ENCODE measurements at regions not wholly inside any gene's neighbourhood (a gene's known extent, or its start where the extent isn't known, plus 50 kb on each side); places are given as distances from the start of the nearest gene placed in this dataset.

GRCh38 chr5:175788155-175788787 is 83.1 kb upstream of the CPLX2 start:
- peaks cover 11% of the 10 kb centered on the region for H3K27me3 Mint-ChIP-seq (ENCODE audit: insufficient read depth, unreplicated experiment)

DNA sequence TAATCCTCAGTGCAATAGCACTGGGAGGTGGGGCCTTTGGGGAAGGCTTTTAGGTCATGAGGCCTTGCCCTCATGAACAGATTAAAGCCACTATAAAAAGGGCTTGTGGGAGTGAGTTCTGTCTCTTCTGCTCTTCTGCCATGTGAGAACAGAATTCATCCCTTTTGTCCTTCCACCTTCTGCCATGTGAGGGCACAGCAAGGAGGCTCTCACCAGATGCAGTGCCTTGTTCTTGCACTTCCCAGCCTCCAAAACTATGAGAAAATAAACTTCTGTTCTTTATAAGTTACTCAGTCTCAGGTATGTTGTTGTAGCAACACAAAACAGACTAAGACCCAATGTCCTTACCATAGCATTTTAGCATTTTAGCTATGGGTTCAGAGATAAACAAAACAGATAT is 81.7 kb upstream of the CPLX2 start:
- BruUV-seq (replicated peaks): no TSS peak
- DNase-seq: no peak
- no peak overlapping the region for H3K4me3 ChIP-seq (ENCODE audit: low read depth, low read length)
- intact Hi-C loops (cut with micrococcal nuclease; ENCODE audit: unreplicated experiment): no loop called here
- Mint-ChIP-seq H3K27me3 (ENCODE audit: insufficient read depth, unreplicated experiment) (peaks cover 11% of the 10 kb centered on the region), H3K9me3 (ENCODE audit: unreplicated experiment) (no peaks in the 10 kb centered on the region), H3K36me3 (ENCODE audit: insufficient read depth, unreplicated experiment) (no peaks in the 10 kb centered on the region), H3K4me1 (ENCODE audit: low read depth, unreplicated experiment) (no peaks in the 10 kb centered on the region), H3K4me3 (ENCODE audit: unreplicated experiment) (no peak overlapping the region), H3K27ac (ENCODE audit: unreplicated experiment) (no peak overlapping the region)
- H3K36me3 ChIP-seq (ENCODE audit: control insufficient read depth, insufficient read depth, low read length): no peaks in the 10 kb centered on the region
- no peaks in the 10 kb centered on the region for H3K4me1 ChIP-seq
- ChIA-PET CTCF (no interaction called here), POLR2A (no interaction called here)
- H3K27me3 ChIP-seq (replicated peaks; ENCODE audit: control insufficient read depth, insufficient read depth, low read length): no peaks in the 10 kb centered on the region
- H3K9me3 ChIP-seq: no peaks in the 10 kb centered on the region
- TF ChIP-seq, protein P1, sequence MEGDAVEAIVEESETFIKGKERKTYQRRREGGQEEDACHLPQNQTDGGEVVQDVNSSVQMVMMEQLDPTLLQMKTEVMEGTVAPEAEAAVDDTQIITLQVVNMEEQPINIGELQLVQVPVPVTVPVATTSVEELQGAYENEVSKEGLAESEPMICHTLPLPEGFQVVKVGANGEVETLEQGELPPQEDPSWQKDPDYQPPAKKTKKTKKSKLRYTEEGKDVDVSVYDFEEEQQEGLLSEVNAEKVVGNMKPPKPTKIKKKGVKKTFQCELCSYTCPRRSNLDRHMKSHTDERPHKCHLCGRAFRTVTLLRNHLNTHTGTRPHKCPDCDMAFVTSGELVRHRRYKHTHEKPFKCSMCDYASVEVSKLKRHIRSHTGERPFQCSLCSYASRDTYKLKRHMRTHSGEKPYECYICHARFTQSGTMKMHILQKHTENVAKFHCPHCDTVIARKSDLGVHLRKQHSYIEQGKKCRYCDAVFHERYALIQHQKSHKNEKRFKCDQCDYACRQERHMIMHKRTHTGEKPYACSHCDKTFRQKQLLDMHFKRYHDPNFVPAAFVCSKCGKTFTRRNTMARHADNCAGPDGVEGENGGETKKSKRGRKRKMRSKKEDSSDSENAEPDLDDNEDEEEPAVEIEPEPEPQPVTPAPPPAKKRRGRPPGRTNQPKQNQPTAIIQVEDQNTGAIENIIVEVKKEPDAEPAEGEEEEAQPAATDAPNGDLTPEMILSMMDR (IDR thresholded peaks at IDR 0.05; ENCODE audit: insufficient read depth in 1 of 2, low read depth in 1 of 2, low read length in 1 of 2, severe bottlenecking in 1 of 2, unreplicated experiment in 1 of 2): no peak

More at GRCh38 chr5:175788155-175788787, 83.1 kb upstream of the CPLX2 start:
- TF ChIP-seq, protein P1 (IDR thresholded peaks at IDR 0.05; ENCODE audit: insufficient read depth in 1 of 2, low read depth in 1 of 2, low read length in 1 of 2, severe bottlenecking in 1 of 2, unreplicated experiment in 1 of 2): no peak
- Histone ChIP-seq H3K4me3 (ENCODE audit: low read depth, low read length) (no peak overlapping the region), H3K9me3 (no peaks in the 10 kb centered on the region), H3K4me1 (no peaks in the 10 kb centered on the region), H3K27me3 (replicated peaks; ENCODE audit: control insufficient read depth, insufficient read depth, low read length) (no peaks in the 10 kb centered on the region), H3K36me3 (ENCODE audit: control insufficient read depth, insufficient read depth, low read length) (no peaks in the 10 kb centered on the region)
- no peak for DNase-seq
- CTCF ChIA-PET: interaction anchor here (1.5 kb wide), 1 partner anchor 58 kb away, joined by 5 read pairs; no protein-coding TSS in a partner anchor
- no peaks in the 10 kb centered on the region for H3K4me1 Mint-ChIP-seq (ENCODE audit: low read depth, unreplicated experiment)
- H3K36me3 Mint-ChIP-seq (ENCODE audit: insufficient read depth, unreplicated experiment): no peaks in the 10 kb centered on the region
- H3K4me3 Mint-ChIP-seq (ENCODE audit: unreplicated experiment): no peak overlapping the region
- H3K27ac Mint-ChIP-seq (ENCODE audit: unreplicated experiment): no peak overlapping the region
- intact Hi-C loops (cut with micrococcal nuclease; ENCODE audit: unreplicated experiment): no loop called here
- no peaks in the 10 kb centered on the region for H3K9me3 Mint-ChIP-seq (ENCODE audit: unreplicated experiment)
- no TSS peak for BruUV-seq (replicated peaks)
- POLR2A ChIA-PET: no interaction called here

- Mint-ChIP-seq H3K36me3 (ENCODE audit: insufficient read depth, unreplicated experiment) (no peaks in the 10 kb centered on the region), H3K27ac (ENCODE audit: unreplicated experiment) (no peak overlapping the region), H3K4me1 (ENCODE audit: low read depth, unreplicated experiment) (no peaks in the 10 kb centered on the region), H3K4me3 (ENCODE audit: unreplicated experiment) (no peak overlapping the region), H3K9me3 (ENCODE audit: unreplicated experiment) (no peaks in the 10 kb centered on the region), H3K27me3 (ENCODE audit: insufficient read depth, unreplicated experiment) (peaks cover 19% of the 10 kb centered on the region)
- POLR2A ChIA-PET: no interaction called here
- H3K4me1 ChIP-seq: no peaks in the 10 kb centered on the region
- H3K27me3 ChIP-seq (replicated peaks; ENCODE audit: control insufficient read depth, insufficient read depth, low read length): no peaks in the 10 kb centered on the region
- no peak overlapping the region for H3K4me3 ChIP-seq (ENCODE audit: low read depth, low read length)
- no TSS peak for BruUV-seq (replicated peaks)
- no peaks in the 10 kb centered on the region for H3K9me3 ChIP-seq
- TF ChIP-seq, protein P1 (IDR thresholded peaks at IDR 0.05; ENCODE audit: insufficient read depth in 1 of 2, low read depth in 1 of 2, low read length in 1 of 2, severe bottlenecking in 1 of 2, unreplicated experiment in 1 of 2): no peak
- H3K36me3 ChIP-seq (ENCODE audit: control insufficient read depth, insufficient read depth, low read length): no peaks in the 10 kb centered on the region
- intact Hi-C loops (cut with micrococcal nuclease; ENCODE audit: unreplicated experiment): no loop called here
- CTCF ChIA-PET: no interaction called here
- DNase-seq: no peak
Measured at GRCh38 chr5:175790796-175791195, 80.6 kb upstream of the CPLX2 start.

Data from Caco-2 (cell line).